ENCODE measurements at regions not wholly inside any gene's neighbourhood (a gene's known extent, or its start where the extent isn't known, plus 50 kb on each side); places are given as distances from the start of the nearest gene placed in this dataset.

- no peaks in the 10 kb centered on the region for H3K36me3 ChIP-seq
- H3K27me3 ChIP-seq (ENCODE audit: insufficient read depth, low read depth, severe bottlenecking), result peaks cover 6% of the 10 kb centered on the region
- DNase-seq, result peak; percentile 53
- H3K4me3 ChIP-seq (ENCODE audit: low read depth, low read length), result peak overlapping the region; percentile 65
- TF ChIP-seq CTCF (IDR thresholded peaks at IDR 0.05; ENCODE audit: low read depth, low read length), result no peak
- no peak overlapping the region for H3K27ac ChIP-seq
- H3K9me3 ChIP-seq (ENCODE audit: severe bottlenecking), result no peaks in the 10 kb centered on the region
Measured at GRCh38 chr19:30226464-30227011, 145.6 kb upstream of the ZNF536 start.

DNA sequence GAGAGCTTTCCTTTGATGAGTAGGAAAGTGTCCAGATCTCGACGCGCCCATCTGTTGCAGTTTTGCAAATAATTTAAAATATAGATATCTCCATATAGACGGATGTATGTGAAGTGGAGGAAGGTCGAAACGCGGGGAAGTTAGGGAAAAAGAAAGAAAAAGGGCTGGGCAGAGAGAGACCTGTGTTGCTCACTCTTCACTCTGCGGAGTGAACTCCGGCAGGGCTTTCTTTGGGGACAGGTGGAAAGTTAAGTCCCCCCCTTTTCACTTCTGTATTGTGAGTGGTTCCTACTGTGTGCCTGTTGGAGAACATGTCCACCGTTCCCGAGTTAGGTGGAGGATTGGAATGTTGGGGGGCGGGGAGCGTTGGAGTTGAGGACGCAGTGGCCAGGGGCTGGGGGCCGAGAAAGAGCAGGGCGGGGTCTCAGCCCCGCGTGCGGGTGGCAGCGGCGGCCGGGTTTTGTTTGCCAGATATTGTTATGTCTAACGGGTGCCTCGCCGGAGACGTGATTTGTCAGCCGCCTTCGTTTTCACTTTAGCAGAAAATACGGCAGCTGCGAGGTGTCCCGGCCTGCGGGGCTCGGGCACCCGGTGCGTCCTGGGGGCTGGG is 145.1 kb upstream of the ZNF536 start:
- no peak for TF ChIP-seq CTCF (IDR thresholded peaks at IDR 0.05; ENCODE audit: low read depth, low read length)
- Histone ChIP-seq H3K27ac (no peak overlapping the region), H3K36me3 (no peaks in the 10 kb centered on the region), H3K27me3 (ENCODE audit: insufficient read depth, low read depth, severe bottlenecking) (peaks cover 6% of the 10 kb centered on the region), H3K4me3 (ENCODE audit: low read depth, low read length) (peak overlapping the region; percentile 65), H3K9me3 (ENCODE audit: severe bottlenecking) (no peaks in the 10 kb centered on the region)
- DNase-seq, result no peak

- TF ChIP-seq CTCF (IDR thresholded peaks at IDR 0.05; ENCODE audit: low read depth, low read length), result peak; percentile 36; the same call in 1 of the 2 replicates
- Histone ChIP-seq H3K36me3 (no peaks in the 10 kb centered on the region), H3K4me3 (ENCODE audit: low read depth, low read length) (peak overlapping the region; percentile 65), H3K9me3 (ENCODE audit: severe bottlenecking) (no peaks in the 10 kb centered on the region), H3K27ac (no peak overlapping the region; the same call in 1 of the 2 replicates), H3K27me3 (ENCODE audit: insufficient read depth, low read depth, severe bottlenecking) (peaks cover 6% of the 10 kb centered on the region)
- DNase-seq, result peak; percentile 77
Measured at GRCh38 chr19:30227661-30228112, 144.5 kb upstream of the ZNF536 start.

DNA sequence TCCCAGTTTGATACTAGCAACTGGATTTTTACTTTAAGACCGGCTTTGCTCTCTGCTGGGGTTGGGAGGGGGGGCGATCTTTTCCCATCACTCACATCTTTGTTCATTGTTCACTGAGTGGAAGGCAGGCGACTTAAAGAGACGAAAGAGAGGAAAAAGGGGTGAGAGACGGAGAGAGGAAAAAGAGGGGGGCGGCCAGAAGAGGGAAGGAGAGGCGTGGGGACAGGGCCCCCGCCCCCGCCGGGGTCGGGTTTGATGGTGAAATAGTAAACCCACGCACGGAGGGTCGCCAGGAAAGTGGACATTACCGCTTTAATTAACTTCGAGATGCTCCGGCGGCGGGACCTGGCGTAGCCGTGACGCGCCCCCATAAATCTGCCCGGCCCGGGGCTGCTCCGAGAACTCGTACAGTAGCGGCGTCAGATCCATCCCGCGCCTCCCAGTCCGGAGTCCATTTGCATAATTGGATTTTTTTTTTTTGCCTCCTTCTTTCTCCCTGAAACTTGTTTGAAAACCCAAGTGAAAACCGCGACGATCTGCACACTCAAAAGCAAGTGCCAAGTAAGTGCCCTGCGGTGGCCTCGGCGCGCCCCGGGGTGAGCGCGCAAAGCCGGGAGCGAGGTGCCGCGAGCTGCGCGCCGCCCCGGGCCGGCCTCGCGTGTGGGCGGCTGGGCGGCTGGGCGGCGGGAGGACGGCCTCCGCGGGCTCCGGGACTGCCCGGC is 143.9 kb upstream of the ZNF536 start:
- H3K4me3 ChIP-seq (ENCODE audit: low read depth, low read length), result peak overlapping the region; percentile 62
- DNase-seq, result peak; percentile 35
- no peak for TF ChIP-seq CTCF (IDR thresholded peaks at IDR 0.05; ENCODE audit: low read depth, low read length)
- peak overlapping the region; percentile 39; the same call in 1 of the 2 replicates for H3K27ac ChIP-seq
- H3K27me3 ChIP-seq (ENCODE audit: insufficient read depth, low read depth, severe bottlenecking), result peaks cover 6% of the 10 kb centered on the region
- H3K36me3 ChIP-seq, result no peaks in the 10 kb centered on the region
- no peaks in the 10 kb centered on the region for H3K9me3 ChIP-seq (ENCODE audit: severe bottlenecking)

- no peak overlapping the region for H3K27ac ChIP-seq
- peak; percentile 16 for DNase-seq
- peaks cover 6% of the 10 kb centered on the region for H3K27me3 ChIP-seq (ENCODE audit: insufficient read depth, low read depth, severe bottlenecking)
- TF ChIP-seq CTCF (IDR thresholded peaks at IDR 0.05; ENCODE audit: low read depth, low read length), result no peak
- no peaks in the 10 kb centered on the region for H3K36me3 ChIP-seq
- peak overlapping the region; percentile 62 for H3K4me3 ChIP-seq (ENCODE audit: low read depth, low read length)
- H3K9me3 ChIP-seq (ENCODE audit: severe bottlenecking), result no peaks in the 10 kb centered on the region
Measured at GRCh38 chr19:30228835-30229524, 143.2 kb upstream of the ZNF536 start.

Measured in WERI-Rb-1 (cell line).